ENCODE measurements at regions not wholly inside any gene's neighbourhood (a gene's known extent, or its start where the extent isn't known, plus 50 kb on each side); places are given as distances from the start of the nearest gene placed in this dataset.
A peak's percentile ranks its signal among the peaks of the same experiment; 100 is the strongest.

GRCh38 chr4:146095091-146095690, 80.3 kb upstream of the LSM6 start:
- peak in 2 of 3 donors; percentile 22 to 41 for TF ChIP-seq CTCF (IDR thresholded peaks at IDR 0.05)
- no peak for TF ChIP-seq EP300 (IDR thresholded peaks at IDR 0.05)

All from ovary (tissue), 3 donors.